ENCODE measurements at regions not wholly inside any gene's neighbourhood (a gene's known extent, or its start where the extent isn't known, plus 50 kb on each side); places are given as distances from the start of the nearest gene placed in this dataset.
"Not testable (repeated sequence)": the region's sequence is repeated elsewhere in the genome, so short reads cannot be mapped to it uniquely, and the experiment has no call there.

- no peak for DNase-seq (ENCODE audit: low read depth in 2 of 2)
Measured at GRCh38 chr3:87101861-87102625, 111.1 kb upstream of the VGLL3 start.

DNA sequence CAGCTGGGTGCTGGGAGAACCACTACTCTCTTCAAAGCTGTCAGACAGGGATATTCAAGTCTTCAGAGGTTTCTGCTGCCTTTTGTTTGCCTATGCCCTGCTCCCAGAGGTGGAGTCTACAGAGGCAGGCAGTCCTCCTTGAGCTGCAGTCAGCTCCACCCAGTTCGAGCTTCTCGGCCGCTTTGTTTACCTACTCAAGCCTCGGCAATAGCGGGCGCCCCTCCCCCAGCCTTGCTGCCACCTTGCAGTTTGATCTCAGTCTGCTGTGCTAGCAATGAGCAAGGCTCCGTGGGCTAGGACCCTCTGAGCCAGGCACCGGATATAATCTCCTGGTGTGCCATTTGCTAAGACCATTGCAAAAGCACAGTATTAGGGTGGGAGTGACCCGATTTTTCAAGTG, 106.8 kb upstream of the VGLL3 start:
- DNase-seq (ENCODE audit: low read depth in 2 of 2): not testable (repeated sequence)

DNA sequence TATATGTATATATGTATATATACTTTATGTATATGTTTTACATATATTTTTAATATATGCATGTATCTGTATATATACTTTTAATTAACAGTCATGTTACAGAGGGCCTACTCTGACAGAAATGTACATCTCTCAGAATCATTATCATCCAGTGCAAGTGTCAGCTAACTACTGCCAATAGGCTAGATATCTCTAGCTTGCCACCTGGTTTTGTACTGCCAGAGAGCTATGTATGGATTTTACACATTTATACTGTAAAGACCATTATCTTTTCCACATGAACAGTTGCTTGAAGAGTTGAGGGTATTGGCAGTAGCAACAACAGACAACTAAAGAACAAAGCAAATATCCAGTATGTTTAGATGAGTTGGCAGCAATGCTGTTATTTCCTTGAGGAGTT, 99.7 kb upstream of the VGLL3 start:
- DNase-seq (ENCODE audit: low read depth in 2 of 2): no peak

DNA sequence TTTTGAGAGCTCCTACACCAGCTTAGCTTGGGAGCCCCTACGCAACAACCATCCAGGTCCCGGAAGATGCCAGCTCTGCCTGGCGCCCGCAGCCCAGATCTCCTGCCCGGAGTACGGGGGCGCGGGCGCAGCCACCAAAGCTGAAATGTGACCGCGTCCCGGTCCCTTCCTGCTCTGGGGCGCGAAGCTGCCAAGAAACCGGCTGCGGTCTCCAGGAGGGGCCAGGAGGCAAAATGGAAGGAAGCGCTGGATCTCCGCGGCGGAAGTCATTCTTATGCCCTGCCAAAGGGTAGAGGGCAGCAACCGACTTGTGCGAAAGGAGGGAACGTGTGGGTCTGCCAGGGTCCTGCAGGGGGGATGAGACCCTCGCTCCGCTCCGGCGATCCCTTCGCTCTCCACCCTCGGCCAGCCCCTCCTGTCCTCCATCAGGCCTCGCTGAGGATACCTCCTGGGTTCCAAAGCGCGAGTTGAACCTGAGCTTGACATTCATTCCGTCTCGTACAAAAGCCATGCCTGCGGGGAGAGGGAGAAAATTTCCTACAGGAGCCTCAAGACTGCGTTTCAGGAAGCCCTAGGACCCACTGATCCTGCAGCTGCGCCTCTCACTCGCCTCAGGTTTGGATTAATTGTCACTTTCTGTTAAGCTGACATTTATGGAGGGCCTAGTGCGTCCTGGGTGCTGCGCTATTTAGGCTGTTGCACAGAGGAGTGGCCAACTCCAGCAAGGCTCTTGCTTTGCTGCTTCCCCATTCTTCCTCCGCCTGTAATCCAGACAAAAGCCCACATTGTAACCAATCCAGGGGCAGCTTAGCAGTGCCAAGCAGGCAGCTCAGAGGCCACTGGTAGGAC, 98.3 kb upstream of the VGLL3 start:
- DNase-seq (ENCODE audit: low read depth in 2 of 2): no peak

- DNase-seq (ENCODE audit: low read depth in 2 of 2): no peak
Measured at GRCh38 chr3:87088430-87088992, 97.6 kb upstream of the VGLL3 start.

DNA sequence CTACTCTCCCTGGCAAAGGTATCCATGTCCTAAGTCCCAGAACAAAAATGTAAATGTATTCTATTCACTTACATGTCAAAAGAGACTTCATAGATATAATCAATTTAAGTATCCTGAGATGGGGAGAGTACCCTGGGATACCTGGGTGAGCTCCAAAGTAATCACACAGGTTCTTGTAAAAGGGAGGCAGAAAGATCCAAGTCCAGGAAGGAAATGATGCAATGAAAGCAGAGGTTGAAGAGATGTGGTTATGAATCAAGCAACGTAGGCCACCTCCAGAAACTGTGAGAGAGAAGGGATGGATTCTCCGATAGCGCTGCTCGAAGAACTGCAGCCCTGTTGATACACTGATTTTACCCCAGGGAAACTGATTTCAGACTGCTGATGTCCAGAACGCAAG, 93.9 kb upstream of the VGLL3 start:
- DNase-seq (ENCODE audit: low read depth in 2 of 2): no peak

DNA sequence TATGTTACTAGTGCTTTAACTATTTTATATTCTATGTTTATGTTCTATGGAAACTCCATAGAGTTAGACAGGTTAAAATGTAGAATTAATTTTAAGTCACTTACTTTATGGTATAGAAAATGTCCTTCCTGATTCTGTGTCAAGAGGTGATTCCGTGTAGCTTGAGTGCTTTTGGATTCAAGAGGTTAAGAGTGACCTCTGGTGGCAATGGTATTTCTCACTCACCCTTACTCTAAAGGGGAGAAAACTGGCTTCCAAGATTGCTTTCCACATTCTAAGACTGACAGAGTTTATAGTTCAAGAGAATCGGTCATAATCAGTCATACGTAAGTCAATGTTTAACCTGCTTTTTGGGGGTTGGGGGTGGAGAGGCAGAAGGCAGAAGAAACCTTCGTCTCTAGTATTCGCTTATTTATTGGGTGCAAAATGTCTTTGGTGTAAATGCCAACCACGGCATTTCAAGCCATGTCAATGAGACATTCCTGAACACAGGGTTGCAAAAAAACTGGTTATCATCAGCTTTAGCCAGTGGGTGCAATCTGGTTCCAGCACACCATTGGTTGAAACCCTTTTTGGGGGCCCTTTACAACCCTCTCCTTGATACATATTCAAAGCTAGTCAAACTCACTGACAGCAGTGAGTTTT, 92.0 kb upstream of the VGLL3 start:
- no peak for DNase-seq (ENCODE audit: low read depth in 2 of 2)

DNA sequence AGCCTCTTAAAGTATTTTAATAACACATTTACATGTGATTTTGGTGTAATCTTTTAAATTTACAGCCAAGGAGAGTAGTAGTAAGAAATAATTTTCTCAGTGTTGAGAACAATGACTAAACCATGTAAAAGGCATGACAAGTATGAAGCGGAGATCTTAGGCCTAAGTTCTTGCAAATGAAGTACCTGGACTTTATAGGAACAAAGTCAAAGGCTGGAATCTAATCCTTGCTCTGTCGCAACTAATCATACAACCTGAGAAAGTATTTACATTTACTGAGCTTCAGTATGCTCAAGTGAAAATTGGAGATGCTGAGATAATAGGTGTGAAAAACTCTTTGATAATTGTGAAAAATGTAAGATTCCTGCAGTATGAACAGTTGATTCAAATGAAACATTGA, 86.4 kb upstream of the VGLL3 start:
- no peak for DNase-seq (ENCODE audit: low read depth in 2 of 2)

- no peak for DNase-seq (ENCODE audit: low read depth in 2 of 2)
Measured at GRCh38 chr3:87076946-87077345, 86.0 kb upstream of the VGLL3 start.

- no peak for DNase-seq (ENCODE audit: low read depth in 2 of 2)
Measured at GRCh38 chr3:87073496-87074145, 82.7 kb upstream of the VGLL3 start.

DNA sequence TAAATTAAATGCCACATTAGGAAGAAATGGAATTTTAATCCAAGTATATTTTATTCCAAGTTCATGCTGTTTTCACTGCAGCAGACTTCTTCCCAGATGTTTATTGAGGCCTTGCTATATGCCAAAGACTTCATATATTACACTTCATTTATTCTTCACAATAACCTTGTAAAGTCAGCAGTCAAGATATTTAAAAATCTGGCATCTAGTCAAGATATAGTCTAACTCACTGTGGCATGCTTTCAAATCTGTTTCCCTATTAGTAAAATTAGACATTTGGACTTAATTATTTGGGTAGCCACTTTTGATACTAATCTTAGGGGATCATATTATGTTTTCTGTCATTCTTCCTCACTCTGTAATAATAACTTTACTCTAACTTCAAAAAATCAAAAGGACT, 81.5 kb upstream of the VGLL3 start:
- DNase-seq (ENCODE audit: low read depth in 2 of 2): no peak

- DNase-seq (ENCODE audit: low read depth in 2 of 2): no peak
Measured at GRCh38 chr3:87069971-87070370, 79.0 kb upstream of the VGLL3 start.

- no peak for DNase-seq (ENCODE audit: low read depth in 2 of 2)
Measured at GRCh38 chr3:87069021-87069420, 78.1 kb upstream of the VGLL3 start.

- no peak for DNase-seq (ENCODE audit: low read depth in 2 of 2)
Measured at GRCh38 chr3:87062685-87063084, 71.7 kb upstream of the VGLL3 start.

GRCh38 chr3:87057474-87057873, 66.5 kb upstream of the VGLL3 start:
- no peak for DNase-seq (ENCODE audit: low read depth in 2 of 2)

- no peak for DNase-seq (ENCODE audit: low read depth in 2 of 2)
Measured at GRCh38 chr3:87053553-87053952, 62.6 kb upstream of the VGLL3 start.

GRCh38 chr3:87052499-87053260, 61.7 kb upstream of the VGLL3 start:
- DNase-seq (ENCODE audit: low read depth in 2 of 2): no peak

DNA sequence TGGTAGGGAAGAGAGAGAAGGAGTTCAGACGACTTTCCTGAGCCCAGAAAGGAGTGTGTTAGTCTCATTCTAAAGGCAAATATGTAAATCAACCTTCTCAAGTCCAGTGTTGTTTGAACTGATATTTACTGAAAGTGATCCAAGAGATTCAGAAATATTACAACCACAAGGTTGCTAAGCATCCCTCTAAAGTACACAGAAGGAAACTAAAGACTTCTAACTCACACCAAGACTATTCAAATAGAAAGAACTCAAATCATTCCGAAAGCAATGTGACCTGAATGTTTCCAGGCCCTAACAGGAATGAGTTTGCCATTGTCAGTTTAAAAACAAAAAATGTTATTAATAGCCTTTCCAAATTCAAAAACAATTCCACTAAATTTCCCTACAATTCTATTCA, 56.9 kb upstream of the VGLL3 start:
- DNase-seq (ENCODE audit: low read depth in 2 of 2): no peak

GRCh38 chr3:87046241-87046640, 55.3 kb upstream of the VGLL3 start:
- DNase-seq (ENCODE audit: low read depth in 2 of 2): no peak

- DNase-seq (ENCODE audit: low read depth in 2 of 2): no peak
Measured at GRCh38 chr3:87045473-87045872, 54.5 kb upstream of the VGLL3 start.

- no peak for DNase-seq (ENCODE audit: low read depth in 2 of 2)
Measured at GRCh38 chr3:87044846-87045245, 53.9 kb upstream of the VGLL3 start.

Data from stimulated activated CD4-positive, alpha-beta T cell treated with anti-CD3 and anti-CD28 coated beads, Interleukin-12 subunit alpha, Interleukin-12 subunit beta, amount 100 ng/mL, for 24 hours (primary cell).